Heart left ventricle (tissue), 16 donors: ENCODE measurements at regions not wholly inside any gene's neighbourhood (a gene's known extent, or its start where the extent isn't known, plus 50 kb on each side); places are given as distances from the start of the nearest gene placed in this dataset.

ENCODE experiments used
- ATAC-seq, 4 donors: fragments of 200-7000 bp; cut with Tn5 transposase; one replicate each; pipeline ENCODE4 v1.9.1; 2020 to 2022; ENCODE audit warnings: moderate library complexity in 4 of 4, mild to moderate bottlenecking in 3 of 4, moderate number of reproducible peaks in 1 of 4
- DNase-seq, 5 donors: peaks; one replicate each; pipeline ENCODE4 v3.0.0-alpha.2; 2020
- H3K27ac ChIP-seq, 12 donors: fragments of 200-600 bp; sonication (generic) in 4 of 12; one replicate each; pipeline versions ENCODE4 v1.5.0 to v1.8.0; 2016 to 2022; ENCODE audit warnings: mild to moderate bottlenecking in 2 of 12
- H3K27me3 ChIP-seq, 9 donors: fragments of 200-600 bp; sonication (generic) in 2 of 9; one replicate each; pipeline versions ENCODE4 v1.5.1 to v1.8.0; 2016 to 2022; ENCODE audit warnings: mild to moderate bottlenecking in 3 of 9
- H3K36me3 ChIP-seq, 9 donors: fragments of 200-600 bp; sonication (generic) in 2 of 9; one replicate each; pipeline versions ENCODE4 v1.5.0 to v1.8.0; 2018 to 2022; ENCODE audit warnings: mild to moderate bottlenecking in 2 of 9
- H3K4me1 ChIP-seq, 12 donors: fragments of 200-600 bp; sonication (generic) in 4 of 12; one replicate each; pipeline versions ENCODE4 v1.5.0 to v1.8.0; 2016 to 2022; ENCODE audit warnings: mild to moderate bottlenecking in 3 of 12
- H3K4me3 ChIP-seq, 12 donors: fragments of 200-600 bp; sonication (generic) in 4 of 12; one replicate each; pipeline versions ENCODE4 v1.5.0 to v1.8.0; 2017 to 2022; ENCODE audit warnings: mild to moderate bottlenecking in 9 of 12, moderate library complexity in 4 of 12
- H3K9me3 ChIP-seq, 12 donors: fragments of 200-600 bp; sonication (generic) in 4 of 12; one replicate each; pipeline versions ENCODE4 v1.5.0 to v1.8.0; 2016 to 2022; ENCODE audit warnings: mild to moderate bottlenecking in 1 of 12
- CTCF ChIP-seq, 12 donors: fragments of 200-600 bp; sonication (generic) in 4 of 12; IDR thresholded peaks; one replicate each; pipeline versions ENCODE4 v1.5.0 to v1.8.0; 2018 to 2022; ENCODE audit warnings: antibody characterized with exemption in 12 of 12, mild to moderate bottlenecking in 5 of 12
- POLR2A ChIP-seq, 2 donors: fragments of 450-650 bp; IDR thresholded peaks; one replicate each; pipeline ENCODE4 v1.6.1; 2017; ENCODE audit warnings: antibody characterized with exemption in 2 of 2, mild to moderate bottlenecking in 2 of 2, moderate library complexity in 2 of 2
- WGBS, 4 donors: extraction: QIAGEN DNeasy Blood & Tissue Kit in 2 of 4; methylation state at CpG; one replicate each; pipeline versions ENCODE4 v1.1.5 to v1.1.7; 2013 to 2018; 5-methylcytosine and 5-hydroxymethylcytosine counted together
- intact Hi-C, 10 donors: fragments of 100-400 bp; cut with DNase I; formaldehyde crosslinking; loops; one replicate each; pipeline versions ENCODE4 v1.11.1 to v1.14.2; 2022
- donor health status: ischemic (EF 13 %, LVEDD 7.1; RV severe dilation, severe dysfunction).
- donor health status: healthy with polysubstance abuse.
- donor health status: DM: no; HTN: yes; CAD: no.
- donor health status: DM: no; HTN: no; CAD: no.
- donor health status: ischemic (EF 25% LVEDD 6.9; RV normal size, moderate dysfunction).
- donor health status: ischemic (EF 25% LVEDD 5.7; RV mildly dilated, moderate dysfunction).
- donor health status: healthy.
- donor health status: DM: yes; HTN: yes; CAD: no.
- donor health status: ischemic (EF 35%, LVEDD 5.7; RV mildly dilated, moderate dysfunction).
- donor health status: nonischemic (EF 11% LVEDD 7.7; RV severe dilation, severe dysfunction).
- donor health status: DM: yes; HTN: yes; CAD: no.
- donor health status: PGD.
- donor health status: ischemic (EF 29% LVEDD 5.4; RV normal size, mild dysfunction).
- donor health status: nonischemic (EF 23%, LVEDD 6.1; RV moderate dilation, normal function).

GRCh38 chr4:186957952-186958555 lies 234.4 kb upstream of the FAT1 start:
- intact Hi-C loops: no loop called here
- DNase-seq: no peak
- no peak overlapping the region for H3K27ac ChIP-seq
- ATAC-seq: no peak
- H3K4me3 ChIP-seq: no peak overlapping the region
- no peaks in the 10 kb centered on the region for H3K27me3 ChIP-seq
- TF ChIP-seq POLR2A (IDR thresholded peaks at IDR 0.05) (no peak), CTCF (IDR thresholded peaks at IDR 0.05) (no peak)
- peaks cover 0 to 9% (median 0%) of the 10 kb centered on the region in 12 donors for H3K4me1 ChIP-seq
- peaks cover 0 to 3% (median 0%) of the 10 kb centered on the region in 12 donors for H3K9me3 ChIP-seq
- WGBS, 4 donors: 57 to 64% (median 60%) methylated on average over 3 of the region's 3 CpGs
- no peaks in the 10 kb centered on the region for H3K36me3 ChIP-seq

DNA sequence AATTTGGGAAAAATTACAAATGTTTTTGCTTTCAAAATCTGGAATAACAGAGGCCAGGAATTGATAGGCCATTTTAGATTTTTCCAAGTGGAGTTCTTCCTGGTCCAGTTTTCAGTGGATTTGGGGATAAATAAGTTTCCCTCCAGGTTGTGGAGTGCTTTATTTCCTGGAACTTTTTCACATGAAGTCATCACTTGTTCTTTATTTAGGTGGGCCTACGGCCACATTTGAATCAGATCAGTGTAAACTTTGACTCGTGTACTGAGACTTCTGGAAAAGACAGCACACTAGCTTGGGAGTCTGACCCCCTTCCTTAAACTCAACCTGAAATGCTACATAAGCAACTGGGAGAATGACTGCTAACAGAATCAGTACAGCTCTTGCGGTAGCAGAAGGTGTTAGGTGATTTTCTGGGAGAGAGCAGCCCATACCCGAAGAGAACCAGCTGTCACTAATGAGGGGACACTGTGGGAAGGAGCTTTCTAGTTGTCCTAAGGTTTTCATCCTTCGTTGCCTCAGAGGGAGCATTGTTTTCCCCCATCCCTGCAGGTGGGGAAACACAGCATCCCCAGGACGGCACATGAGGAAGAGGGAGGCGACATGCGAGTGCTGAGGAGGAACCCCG lies 235.2 kb upstream of the FAT1 start:
- intact Hi-C loops: no loop called here
- Histone ChIP-seq H3K4me3 (no peak overlapping the region), H3K4me1 (peaks cover 0 to 5% (median 0%) of the 10 kb centered on the region in 12 donors), H3K27ac (no peak overlapping the region), H3K36me3 (no peaks in the 10 kb centered on the region), H3K27me3 (no peaks in the 10 kb centered on the region), H3K9me3 (peaks cover 0 to 3% (median 0%) of the 10 kb centered on the region in 12 donors)
- TF ChIP-seq CTCF (IDR thresholded peaks at IDR 0.05) (no peak), POLR2A (IDR thresholded peaks at IDR 0.05) (no peak)
- ATAC-seq: no peak
- DNase-seq: no peak
- 63 to 77% (median 70%) methylated on average over 9 of the region's 9 CpGs for WGBS, 4 donors

DNA sequence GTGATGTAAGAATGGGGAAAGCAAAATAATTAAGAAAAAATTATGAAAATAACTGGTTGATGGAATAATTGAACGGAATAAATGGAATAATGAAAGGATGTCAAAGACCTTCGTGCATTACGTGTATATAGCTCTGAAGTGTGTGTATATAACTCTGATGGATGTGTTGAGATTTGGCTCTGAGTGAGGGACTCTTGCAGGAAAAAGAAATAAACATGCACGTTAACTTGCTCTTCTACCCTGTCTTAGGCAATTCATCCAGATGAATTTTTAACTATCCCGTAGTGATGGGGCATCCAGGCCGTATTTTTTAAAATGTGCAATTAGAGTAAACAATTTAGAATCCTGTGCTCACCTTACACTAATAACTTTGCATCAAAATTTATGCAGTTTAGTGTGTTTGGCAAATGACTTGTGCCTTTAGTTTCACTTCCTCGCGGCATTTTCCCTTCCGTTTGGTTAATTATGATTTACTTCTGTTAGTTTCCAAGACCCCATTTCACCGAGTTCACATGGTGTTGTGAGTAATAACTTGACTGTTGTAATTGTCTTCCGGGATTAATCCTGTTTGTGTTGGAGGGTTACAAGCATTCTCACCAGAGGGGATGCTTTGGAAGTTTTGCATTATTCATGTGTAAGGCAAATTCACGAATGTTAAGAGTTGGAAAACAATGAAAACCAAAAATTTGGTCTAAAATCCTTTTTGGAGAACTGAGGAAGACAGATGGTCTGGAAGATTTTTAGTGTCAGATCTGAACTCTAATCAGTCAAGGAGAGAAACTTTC lies 256.5 kb upstream of the FAT1 start:
- Histone ChIP-seq H3K36me3 (no peaks in the 10 kb centered on the region), H3K4me3 (peak overlapping the region in 4 of 12 donors; percentile 20 to 29 (median 25)), H3K4me1 (peaks cover 0 to 4% (median 0%) of the 10 kb centered on the region in 12 donors), H3K27me3 (no peaks in the 10 kb centered on the region), H3K9me3 (no peaks in the 10 kb centered on the region), H3K27ac (no peak overlapping the region)
- 60 to 70% (median 64%) methylated on average over 12 of the region's 12 CpGs for WGBS, 4 donors
- DNase-seq: no peak
- TF ChIP-seq POLR2A (IDR thresholded peaks at IDR 0.05) (no peak), CTCF (IDR thresholded peaks at IDR 0.05) (no peak)
- intact Hi-C loops: no loop called here
- no peak for ATAC-seq

GRCh38 chr4:186981161-186981560 lies 257.5 kb upstream of the FAT1 start:
- TF ChIP-seq CTCF (IDR thresholded peaks at IDR 0.05) (no peak), POLR2A (IDR thresholded peaks at IDR 0.05) (no peak)
- H3K4me3 ChIP-seq: no peak overlapping the region
- H3K4me1 ChIP-seq: peaks cover 0 to 4% (median 0%) of the 10 kb centered on the region in 12 donors
- ATAC-seq (no peak), DNase-seq (no peak)
- WGBS, 4 donors: 34 to 58% (median 39%) methylated on average over 2 of the region's 2 CpGs
- H3K36me3 ChIP-seq: no peaks in the 10 kb centered on the region
- no peaks in the 10 kb centered on the region for H3K9me3 ChIP-seq
- no peaks in the 10 kb centered on the region for H3K27me3 ChIP-seq
- no peak overlapping the region for H3K27ac ChIP-seq
- intact Hi-C loops: no loop called here
